ENCODE measurements at regions not wholly inside any gene's neighbourhood (a gene's known extent, or its start where the extent isn't known, plus 50 kb on each side); places are given as distances from the start of the nearest gene placed in this dataset.

GRCh38 chr6:54574671-54575070, 266.4 kb downstream of the TINAG start:
- DNase-seq, result no peak

- no peak for DNase-seq
These were observed 268.3 kb upstream of the FAM83B start for GRCh38 chr6:54578261-54578660.

- no peak for DNase-seq
These were observed 267.6 kb upstream of the FAM83B start for GRCh38 chr6:54579011-54579410.

- DNase-seq, result no peak
These were observed 260.3 kb upstream of the FAM83B start for GRCh38 chr6:54586251-54586650.

- DNase-seq, result no peak
These were observed 259.3 kb upstream of the FAM83B start for GRCh38 chr6:54587277-54587676.

- no peak for DNase-seq
These were observed 258.4 kb upstream of the FAM83B start for GRCh38 chr6:54588176-54588575.

GRCh38 chr6:54595844-54596243, 250.7 kb upstream of the FAM83B start:
- DNase-seq, result no peak

GRCh38 chr6:54598787-54599313, 247.7 kb upstream of the FAM83B start:
- no peak for DNase-seq

GRCh38 chr6:54601600-54602300, 244.8 kb upstream of the FAM83B start:
- DNase-seq, result no peak

- no peak for DNase-seq
These were observed 244.0 kb upstream of the FAM83B start for GRCh38 chr6:54602591-54602990.

- no peak for DNase-seq
These were observed 236.6 kb upstream of the FAM83B start for GRCh38 chr6:54609981-54610380.

- no peak for DNase-seq
These were observed 233.0 kb upstream of the FAM83B start for GRCh38 chr6:54613596-54613995.

GRCh38 chr6:54614499-54615195, 231.9 kb upstream of the FAM83B start:
- DNase-seq, result no peak

- DNase-seq, result no peak
These were observed 228.8 kb upstream of the FAM83B start for GRCh38 chr6:54617730-54618129.

- no peak for DNase-seq
These were observed 228.0 kb upstream of the FAM83B start for GRCh38 chr6:54618572-54618971.

- no peak for DNase-seq
These were observed 227.5 kb upstream of the FAM83B start for GRCh38 chr6:54619102-54619501.

- DNase-seq, result no peak
These were observed 225.3 kb upstream of the FAM83B start for GRCh38 chr6:54621285-54621684.

GRCh38 chr6:54624216-54624615, 222.4 kb upstream of the FAM83B start:
- DNase-seq, result no peak

GRCh38 chr6:54624779-54625178, 221.8 kb upstream of the FAM83B start:
- no peak for DNase-seq

GRCh38 chr6:54629131-54629530, 217.4 kb upstream of the FAM83B start:
- no peak for DNase-seq

- DNase-seq, result no peak
These were observed 213.5 kb upstream of the FAM83B start for GRCh38 chr6:54632984-54633565.

- no peak for DNase-seq
These were observed 213.0 kb upstream of the FAM83B start for GRCh38 chr6:54633601-54634000.

- no peak for DNase-seq
These were observed 205.7 kb upstream of the FAM83B start for GRCh38 chr6:54640911-54641310.

Data from stimulated activated CD4-positive, alpha-beta T cell treated with anti-CD3 and anti-CD28 coated beads, Interleukin-2, amount 100 ng/mL, for 48 hours (primary cell).